ENCODE measurements at regions not wholly inside any gene's neighbourhood (a gene's known extent, or its start where the extent isn't known, plus 50 kb on each side); places are given as distances from the start of the nearest gene placed in this dataset.
"Not testable (repeated sequence)": the region's sequence is repeated elsewhere in the genome, so short reads cannot be mapped to it uniquely, and the experiment has no call there.

GRCh38 chr7:83731154-83731553 lies 82.2 kb upstream of the SEMA3E start:
- DNase-seq = no peak

- DNase-seq = not testable (repeated sequence)
Measured at GRCh38 chr7:83716923-83717322, 68.0 kb upstream of the SEMA3E start.

GRCh38 chr7:83708531-83708930 lies 59.6 kb upstream of the SEMA3E start:
- DNase-seq = no peak

GRCh38 chr7:83704564-83704963 lies 55.6 kb upstream of the SEMA3E start:
- DNase-seq = no peak

GRCh38 chr7:83702446-83702845 lies 53.5 kb upstream of the SEMA3E start:
- DNase-seq = no peak

- peak; percentile 1 for DNase-seq
Measured at GRCh38 chr7:83701736-83702135, 52.8 kb upstream of the SEMA3E start.

All from fibroblast of upper back skin (primary cell).